Lung (tissue), 11 donors: ENCODE measurements at regions not wholly inside any gene's neighbourhood (a gene's known extent, or its start where the extent isn't known, plus 50 kb on each side); places are given as distances from the start of the nearest gene placed in this dataset.
A peak's percentile ranks its signal among the peaks of the same experiment; 100 is the strongest.

Experiments used
- ATAC-seq: fragments of 200-7000 bp; cut with Tn5 transposase; one replicate; pipeline ENCODE4 v1.9.1; 2020; ENCODE audit warnings: moderate number of reproducible peaks; ENCODE audit not compliant: insufficient read depth, low FRiP score
- DNase-seq, 3 donors: peaks; one replicate each; pipeline ENCODE4 v3.0.0-alpha.2; 2013 to 2017
- H3K27ac ChIP-seq, 2 donors: one replicate each; pipeline ENCODE4 v1.5.1; 2013; ENCODE audit warnings: mild to moderate bottlenecking in 2 of 2, moderate library complexity in 2 of 2, control low read depth in 1 of 2, inconsistent platforms in 1 of 2, low read depth in 1 of 2, low read length in 1 of 2
- H3K27me3 ChIP-seq, 3 donors: one replicate each; pipeline ENCODE4 v1.5.1; 2013; ENCODE audit warnings: low read length in 2 of 3; ENCODE audit not compliant: control insufficient read depth in 3 of 3, insufficient read depth in 3 of 3
- H3K36me3 ChIP-seq, 4 donors: one replicate each; pipeline ENCODE4 v1.5.1; 2013; ENCODE audit warnings: low read length in 4 of 4, mild to moderate bottlenecking in 1 of 4, moderate library complexity in 1 of 4; ENCODE audit not compliant: control insufficient read depth in 4 of 4, insufficient read depth in 4 of 4
- H3K4me1 ChIP-seq, 5 donors: one replicate each; pipeline ENCODE4 v1.5.1; 2013; ENCODE audit warnings: low read length in 5 of 5, mild to moderate bottlenecking in 2 of 5, moderate library complexity in 1 of 5; ENCODE audit not compliant: control insufficient read depth in 5 of 5, insufficient read depth in 5 of 5
- H3K4me3 ChIP-seq: one replicate; pipeline ENCODE4 v1.5.1; 2013; ENCODE audit warnings: mild to moderate bottlenecking, control low read depth, moderate library complexity
- H3K9ac ChIP-seq, 2 donors: one replicate each; pipeline ENCODE4 v1.5.1; 2013; ENCODE audit warnings: low read length in 2 of 2, control low read depth in 1 of 2; ENCODE audit not compliant: insufficient read depth in 1 of 2
- H3K9me3 ChIP-seq, 4 donors: one replicate each; pipeline ENCODE4 v1.5.1; 2013; ENCODE audit warnings: low read length in 3 of 4, mild to moderate bottlenecking in 1 of 4, moderate library complexity in 1 of 4; ENCODE audit not compliant: control insufficient read depth in 4 of 4, insufficient read depth in 3 of 4
- CTCF ChIP-seq: IDR thresholded peaks from 2 replicates; pipeline ENCODE4 v1.5.1; 2012; ENCODE audit warnings: mild to moderate bottlenecking; ENCODE audit errors: control extremely low read depth, extremely low read depth
- WGBS, 2 donors: extraction: QIAGEN DNeasy Blood & Tissue Kit; methylation state at CpG; one replicate each; pipeline ENCODE4 v1.1.7; 2013; 5-methylcytosine and 5-hydroxymethylcytosine counted together
- donor health status: control.
- donor health status: control.
- donor health status: Bipolar disorder and iron deficiency.
- donor health status: healthy.
- donor health status: DM: yes; HTN: yes; CAD: no.

DNA sequence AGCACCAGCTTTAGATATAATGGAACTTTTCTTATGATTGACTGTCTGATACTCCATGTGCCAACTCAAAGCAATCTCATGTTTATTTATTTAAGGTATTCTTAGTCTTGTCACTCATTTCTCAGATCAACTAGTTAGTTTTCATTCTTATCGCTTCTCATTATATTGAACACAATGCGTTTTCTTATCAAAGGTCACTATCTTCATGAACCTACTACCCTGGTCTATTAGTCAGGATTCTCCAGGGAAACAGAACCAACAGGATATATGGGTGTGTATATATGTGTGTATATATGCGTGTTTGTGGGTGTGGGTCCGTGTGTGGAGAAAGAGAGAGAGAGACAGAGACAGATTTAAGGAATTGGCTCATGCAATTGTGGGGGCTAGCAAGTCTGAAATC is 619.9 kb downstream of the ZEB2 start:
- H3K9ac ChIP-seq: no peak overlapping the region
- DNase-seq: no peak
- peaks cover 0 to 9% (median 0%) of the 10 kb centered on the region in 5 donors for H3K4me1 ChIP-seq
- H3K27me3 ChIP-seq: no peaks in the 10 kb centered on the region
- no peaks in the 10 kb centered on the region for H3K36me3 ChIP-seq
- H3K4me3 ChIP-seq: no peak overlapping the region
- no peak for ATAC-seq
- WGBS, 2 donors: 81 to 85% methylated on average over 4 of the region's 4 CpGs
- peaks cover 0 to 2% (median 0%) of the 10 kb centered on the region in 4 donors for H3K9me3 ChIP-seq
- TF ChIP-seq CTCF: no peak
- H3K27ac ChIP-seq: no peak overlapping the region

GRCh38 chr2:143893371-143893770 is 626.5 kb downstream of the ZEB2 start:
- TF ChIP-seq CTCF: no peak
- Histone ChIP-seq H3K9me3 (no peaks in the 10 kb centered on the region), H3K27me3 (no peaks in the 10 kb centered on the region), H3K4me3 (no peak overlapping the region), H3K9ac (no peak overlapping the region), H3K4me1 (peaks cover 0 to 5% (median 0%) of the 10 kb centered on the region in 5 donors), H3K27ac (no peak overlapping the region), H3K36me3 (no peaks in the 10 kb centered on the region)
- DNase-seq (peak in 2 of 3 donors; percentile 61 to 64), ATAC-seq (no peak)
- WGBS, 2 donors: 91 to 92% methylated on average over 3 of the region's 3 CpGs

DNA sequence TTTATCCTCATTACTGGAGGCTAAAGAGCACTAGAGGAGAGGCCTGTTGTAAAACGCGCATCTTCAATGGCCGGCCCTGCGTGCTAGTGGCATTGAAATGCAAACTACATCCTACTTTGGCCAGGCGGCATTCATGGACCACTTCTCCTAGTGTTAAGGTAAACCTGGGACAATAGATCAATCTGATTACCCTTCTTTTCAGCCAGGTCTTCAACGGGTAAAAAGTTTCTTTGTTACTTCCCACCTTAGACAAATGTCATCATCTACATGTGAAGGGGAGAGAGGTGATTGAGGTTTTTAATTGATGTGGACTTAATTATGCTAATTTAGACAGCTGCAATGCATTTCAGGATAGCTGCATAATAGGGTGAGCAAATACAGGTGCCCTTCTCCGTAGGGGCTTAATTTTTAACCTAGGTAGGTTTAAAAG is 628.0 kb downstream of the ZEB2 start:
- TF ChIP-seq CTCF: no peak
- no peaks in the 10 kb centered on the region for H3K36me3 ChIP-seq
- H3K27ac ChIP-seq: no peak overlapping the region
- H3K27me3 ChIP-seq: no peaks in the 10 kb centered on the region
- ATAC-seq (no peak), DNase-seq (no peak)
- H3K4me1 ChIP-seq: peaks cover 0 to 5% (median 0%) of the 10 kb centered on the region in 5 donors
- H3K4me3 ChIP-seq: no peak overlapping the region
- WGBS, 2 donors: 84 to 87% methylated on average over 7 of the region's 7 CpGs
- no peak overlapping the region for H3K9ac ChIP-seq
- no peaks in the 10 kb centered on the region for H3K9me3 ChIP-seq

GRCh38 chr2:143890798-143891197 is 629.1 kb downstream of the ZEB2 start:
- no peak overlapping the region for H3K27ac ChIP-seq
- DNase-seq (peak in 2 of 3 donors; percentile 34 to 48), ATAC-seq (no peak)
- no peaks in the 10 kb centered on the region for H3K36me3 ChIP-seq
- 62 to 75% methylated on average over 3 of the region's 3 CpGs for WGBS, 2 donors
- H3K9ac ChIP-seq: no peak overlapping the region
- no peak overlapping the region for H3K4me3 ChIP-seq
- no peaks in the 10 kb centered on the region for H3K9me3 ChIP-seq
- H3K4me1 ChIP-seq: peaks cover 0 to 5% (median 0%) of the 10 kb centered on the region in 5 donors
- TF ChIP-seq CTCF: no peak
- no peaks in the 10 kb centered on the region for H3K27me3 ChIP-seq
